Mucosa of descending colon (tissue), 3 donors: ENCODE measurements at regions not wholly inside any gene's neighbourhood (a gene's known extent, or its start where the extent isn't known, plus 50 kb on each side); places are given as distances from the start of the nearest gene placed in this dataset.

Experiments
- ATAC-seq: fragments of 200-7000 bp; cut with Tn5 transposase; one replicate; pipeline ENCODE4 v1.9.1; 2020; ENCODE audit warnings: mild to moderate bottlenecking, moderate library complexity
- DNase-seq, 3 donors: peaks; one replicate each; pipeline ENCODE4 v3.0.0-alpha.2; 2020
- H3K36me3 ChIP-seq: fragments of 200-600 bp; one replicate; pipeline ENCODE4 v1.8.0; 2021; ENCODE audit warnings: low read depth, mild to moderate bottlenecking
- H3K4me1 ChIP-seq: fragments of 200-600 bp; one replicate; pipeline ENCODE4 v1.8.0; 2021; ENCODE audit warnings: low read depth, mild to moderate bottlenecking
- H3K4me3 ChIP-seq: fragments of 200-600 bp; one replicate; pipeline ENCODE4 v1.8.0; 2021; ENCODE audit warnings: mild to moderate bottlenecking
- H3K9me3 ChIP-seq: fragments of 200-600 bp; one replicate; pipeline ENCODE4 v1.8.0; 2021; ENCODE audit warnings: mild to moderate bottlenecking
- CTCF ChIP-seq: fragments of 200-600 bp; IDR thresholded peaks from one replicate; pipeline ENCODE4 v1.8.0; 2022; ENCODE audit warnings: antibody characterized with exemption, mild to moderate bottlenecking
- intact Hi-C, 2 donors: fragments of 100-400 bp; cut with DNase I in 1 of 2; cut with micrococcal nuclease in 1 of 2; formaldehyde crosslinking; loops; one replicate each; pipeline versions ENCODE4 v1.11.0 to v1.11.1; 2022; cut with DNase I, micrococcal nuclease
- donor health status: DM: no; HTN: no; CAD: no; lungs with moderate emphysema.
- donor health status: DM: no; HTN: no; CAD: no.
- donor health status: DM: no; HTN: yes; CAD: no.

GRCh38 chr9:79301085-79301484, 270.7 kb upstream of the TLE4 start:
- Histone ChIP-seq H3K36me3 (no peaks in the 10 kb centered on the region), H3K4me1 (no peaks in the 10 kb centered on the region), H3K4me3 (no peak overlapping the region), H3K9me3 (no peaks in the 10 kb centered on the region)
- DNase-seq (no peak), ATAC-seq (no peak)
- intact Hi-C loops: no loop called here
- TF ChIP-seq CTCF: no peak

GRCh38 chr9:79301551-79302391, 270.0 kb upstream of the TLE4 start:
- intact Hi-C loops: no loop called here
- no peak for ATAC-seq

GRCh38 chr9:79302569-79302968, 269.2 kb upstream of the TLE4 start:
- TF ChIP-seq CTCF: no peak
- Histone ChIP-seq H3K36me3 (no peaks in the 10 kb centered on the region), H3K9me3 (no peaks in the 10 kb centered on the region), H3K4me3 (no peak overlapping the region), H3K4me1 (no peaks in the 10 kb centered on the region)
- DNase-seq (no peak), ATAC-seq (no peak)
- intact Hi-C loops: no loop called here

More at GRCh38 chr9:79301551-79302391, 270.0 kb upstream of the TLE4 start:
- no peak for DNase-seq
- TF ChIP-seq CTCF: no peak
- H3K36me3 ChIP-seq: no peaks in the 10 kb centered on the region
- no peak overlapping the region for H3K4me3 ChIP-seq
- no peaks in the 10 kb centered on the region for H3K4me1 ChIP-seq
- no peaks in the 10 kb centered on the region for H3K9me3 ChIP-seq

GRCh38 chr9:79308012-79308411, 263.8 kb upstream of the TLE4 start:
- ATAC-seq (no peak), DNase-seq (no peak)
- Histone ChIP-seq H3K4me3 (no peak overlapping the region), H3K9me3 (no peaks in the 10 kb centered on the region), H3K36me3 (no peaks in the 10 kb centered on the region), H3K4me1 (no peaks in the 10 kb centered on the region)
- intact Hi-C loops: no loop called here
- TF ChIP-seq CTCF: no peak

- DNase-seq (no peak), ATAC-seq (no peak)
- Histone ChIP-seq H3K4me1 (no peaks in the 10 kb centered on the region), H3K9me3 (no peaks in the 10 kb centered on the region), H3K36me3 (no peaks in the 10 kb centered on the region), H3K4me3 (no peak overlapping the region)
- TF ChIP-seq CTCF: no peak
- intact Hi-C loops: no loop called here
Observed at GRCh38 chr9:79312686-79313421, 258.9 kb upstream of the TLE4 start.
